ENCODE measurements at regions not wholly inside any gene's neighbourhood (a gene's known extent, or its start where the extent isn't known, plus 50 kb on each side); places are given as distances from the start of the nearest gene placed in this dataset.

DNA sequence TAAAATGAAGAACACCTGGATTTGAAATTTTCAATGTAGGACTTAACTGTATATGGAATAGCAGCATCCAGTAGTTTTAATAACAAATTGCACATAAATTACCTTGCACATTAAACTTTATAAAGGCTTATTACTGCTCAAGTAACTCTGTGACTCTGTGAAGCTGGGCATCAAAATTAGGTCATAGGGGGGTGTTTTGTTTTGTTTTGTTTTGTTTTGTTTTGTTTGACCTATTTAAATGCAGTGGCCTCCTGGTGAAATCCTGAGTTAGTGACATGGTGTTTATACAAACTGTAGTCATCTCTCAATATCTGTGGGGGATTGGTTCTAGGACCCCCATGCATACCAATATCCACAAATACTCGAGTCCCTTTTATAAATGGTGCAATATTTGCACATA, 51.9 kb upstream of the ADAD1 start:
- in situ Hi-C loops (cut with HindIII; ENCODE audit: low sequenced_read_pairs): no loop called here
- no peak overlapping the region for H3K4me3 ChIP-seq (ENCODE audit: low read depth, low read length)
- TF ChIP-seq, protein P1, sequence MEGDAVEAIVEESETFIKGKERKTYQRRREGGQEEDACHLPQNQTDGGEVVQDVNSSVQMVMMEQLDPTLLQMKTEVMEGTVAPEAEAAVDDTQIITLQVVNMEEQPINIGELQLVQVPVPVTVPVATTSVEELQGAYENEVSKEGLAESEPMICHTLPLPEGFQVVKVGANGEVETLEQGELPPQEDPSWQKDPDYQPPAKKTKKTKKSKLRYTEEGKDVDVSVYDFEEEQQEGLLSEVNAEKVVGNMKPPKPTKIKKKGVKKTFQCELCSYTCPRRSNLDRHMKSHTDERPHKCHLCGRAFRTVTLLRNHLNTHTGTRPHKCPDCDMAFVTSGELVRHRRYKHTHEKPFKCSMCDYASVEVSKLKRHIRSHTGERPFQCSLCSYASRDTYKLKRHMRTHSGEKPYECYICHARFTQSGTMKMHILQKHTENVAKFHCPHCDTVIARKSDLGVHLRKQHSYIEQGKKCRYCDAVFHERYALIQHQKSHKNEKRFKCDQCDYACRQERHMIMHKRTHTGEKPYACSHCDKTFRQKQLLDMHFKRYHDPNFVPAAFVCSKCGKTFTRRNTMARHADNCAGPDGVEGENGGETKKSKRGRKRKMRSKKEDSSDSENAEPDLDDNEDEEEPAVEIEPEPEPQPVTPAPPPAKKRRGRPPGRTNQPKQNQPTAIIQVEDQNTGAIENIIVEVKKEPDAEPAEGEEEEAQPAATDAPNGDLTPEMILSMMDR (IDR thresholded peaks at IDR 0.05; ENCODE audit: low read depth, low read length, missing control alignments): no peak
- no peak for DNase-seq (ENCODE audit: low read depth)

DNA sequence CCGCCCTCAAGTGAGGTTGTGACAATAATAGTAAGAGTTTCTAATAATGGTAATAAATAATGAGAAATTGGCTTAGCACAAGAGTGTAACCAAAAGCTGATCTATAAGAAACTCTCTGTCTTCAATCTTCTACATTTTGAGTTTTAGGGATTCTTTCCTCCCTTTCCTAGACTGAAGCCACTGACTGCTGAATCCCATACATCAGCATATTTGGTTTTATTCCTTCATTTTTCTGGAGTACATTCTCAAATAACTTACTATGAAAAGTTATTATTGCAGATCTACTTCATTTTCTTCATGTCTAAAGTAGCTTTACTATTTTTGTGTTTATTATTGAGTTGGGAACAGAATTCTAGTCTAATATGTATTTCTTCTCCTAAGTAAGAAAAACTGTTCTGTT, 49.9 kb upstream of the ADAD1 start:
- in situ Hi-C loops (cut with HindIII; ENCODE audit: low sequenced_read_pairs): no loop called here
- DNase-seq (ENCODE audit: low read depth): no peak
- no peak overlapping the region for H3K4me3 ChIP-seq (ENCODE audit: low read depth, low read length)
- TF ChIP-seq, protein P1 (IDR thresholded peaks at IDR 0.05; ENCODE audit: low read depth, low read length, missing control alignments): no peak
